GM12878 (cell line): ENCODE measurements at regions not wholly inside any gene's neighbourhood (a gene's known extent, or its start where the extent isn't known, plus 50 kb on each side); places are given as distances from the start of the nearest gene placed in this dataset.

Experiments
- ATAC-seq: fragments of 200-7000 bp; cut with Tn5 transposase; 3 replicates; pipeline ENCODE4 v1.9.1; 2020; ENCODE audit warnings: mild to moderate bottlenecking, moderate library complexity
- BruUV-seq: library from RNA; stranded (reverse); fragments of 400-500 nt; replicated peaks from 2 replicates; lab custom pipeline; 2021; lab: Mats Ljungman, UMichigan
- CTCF ChIA-PET: fragments of 300-600 bp; sonication (Branson Sonifier 250); formaldehyde crosslinking; extraction: SDS; loops from one replicate; lab custom pipeline; 2021; ENCODE audit warnings: inconsistent platforms; lab: Yijun Ruan, JAX
- POLR2A ChIA-PET: fragments of 350-600 bp; formaldehyde crosslinking; extraction: SDS; loops from one replicate; lab custom pipeline; 2021; ENCODE audit warnings: inconsistent platforms; lab: Charles Lee
- RAD21 ChIA-PET: fragments of 300-600 bp; sonication (Branson Sonifier 250); formaldehyde crosslinking; loops from one replicate; lab custom pipeline; 2023; ENCODE audit warnings: antibody characterized with exemption; ENCODE audit not compliant: unreplicated experiment; lab: Charles Lee
- SMC1A ChIA-PET: fragments of 300-600 bp; sonication (Branson Sonifier 250); formaldehyde crosslinking; loops from one replicate; lab custom pipeline; 2023; ENCODE audit not compliant: unreplicated experiment, uncharacterized antibody; lab: Charles Lee
- DNase-seq: peaks from one replicate; pipeline ENCODE4 v3.0.0-alpha.2; 2011; ENCODE audit warnings: low read depth, low spot score
- FAIRE-seq: peaks from 3 replicates; lab custom pipeline; 2011; peaks lifted over from hg19 to GRCh38; lab: Jason Lieb, UNC
- H2AFZ ChIP-seq: 2 replicates; pipeline ENCODE4 v1.6.0; 2011; ENCODE audit warnings: low read depth, low read length, control low read depth; ENCODE audit not compliant: control insufficient read depth
- H3K27ac ChIP-seq: 2 replicates; pipeline ENCODE4 v1.5.1; 2011; ENCODE audit warnings: control low read depth; ENCODE audit not compliant: control insufficient read depth, insufficient read depth
- H3K27me3 ChIP-seq, 2 experiments: replicated peaks in 1 of 2; 2 replicates each; pipeline versions ENCODE4 v1.6.0 to v1.6.1; 2011; ENCODE audit warnings: low read length in 1 of 2; ENCODE audit not compliant: control insufficient read depth in 2 of 2, insufficient read depth in 2 of 2
- H3K36me3 ChIP-seq, 2 experiments: 2 replicates each; pipeline ENCODE4 v1.5.1; 2011; ENCODE audit warnings: low read length in 1 of 2; ENCODE audit not compliant: control insufficient read depth in 2 of 2, insufficient read depth in 2 of 2
- H3K4me1 ChIP-seq: 2 replicates; pipeline ENCODE4 v1.6.1; 2011; ENCODE audit warnings: mild to moderate bottlenecking, low read length, moderate library complexity, mixed read lengths; ENCODE audit not compliant: control insufficient read depth, insufficient read depth
- H3K4me2 ChIP-seq: 2 replicates; pipeline ENCODE4 v1.6.0; 2011; ENCODE audit warnings: control low read depth; ENCODE audit not compliant: control insufficient read depth, insufficient read depth
- H3K4me3 ChIP-seq: fragments of 200-600 bp; sonication (generic); 2 replicates; pipeline ENCODE4 v1.5.1; 2016
- H3K79me2 ChIP-seq: 2 replicates; pipeline ENCODE4 v1.6.0; 2011; ENCODE audit warnings: low read length; ENCODE audit not compliant: control insufficient read depth, insufficient read depth
- H3K9ac ChIP-seq: 2 replicates; pipeline ENCODE4 v1.8.0; 2011; ENCODE audit warnings: low read length, control low read depth, mixed read lengths; ENCODE audit not compliant: control insufficient read depth, insufficient read depth
- H3K9me3 ChIP-seq: replicated peaks from 3 replicates; pipeline ENCODE4 v1.5.1; 2011; ENCODE audit warnings: mild to moderate bottlenecking, low read length; ENCODE audit not compliant: control insufficient read depth, insufficient read depth
- H4K20me1 ChIP-seq: 2 replicates; pipeline ENCODE4 v1.6.0; 2011; ENCODE audit not compliant: control insufficient read depth, insufficient read depth
- DPF2 ChIP-seq: fragments of 450-650 bp; IDR thresholded peaks from 2 replicates; pipeline ENCODE4 v1.6.1; 2017; ENCODE audit warnings: mild to moderate bottlenecking
- HDAC2 ChIP-seq: fragments of 200-600 bp; sonication (generic); IDR thresholded peaks from 2 replicates; pipeline ENCODE4 v1.6.1; 2017
- MTA3 ChIP-seq: IDR thresholded peaks from 2 replicates; pipeline ENCODE4 v1.6.1; 2012; ENCODE audit warnings: low read length, inconsistent platforms, borderline replicate concordance
- NR2C1 ChIP-seq: fragments of 450-650 bp; IDR thresholded peaks from 2 replicates; pipeline ENCODE4 v1.6.1; 2017; ENCODE audit warnings: antibody characterized with exemption, mild to moderate bottlenecking, moderate library complexity
- PAX5 ChIP-seq: IDR thresholded peaks from 2 replicates; pipeline ENCODE4 v1.6.1; 2011; ENCODE audit warnings: low read depth, low read length, borderline replicate concordance
- PAX8 ChIP-seq: fragments of 450-650 bp; IDR thresholded peaks from 2 replicates; pipeline ENCODE4 v1.6.1; 2017; ENCODE audit warnings: mild to moderate bottlenecking, moderate library complexity
- POLR2A ChIP-seq: IDR thresholded peaks from 2 replicates; pipeline ENCODE4 v1.6.1; 2011; ENCODE audit warnings: low read depth, mild to moderate bottlenecking, low read length
- POU2F2 ChIP-seq: IDR thresholded peaks from 3 replicates; pipeline ENCODE4 v1.6.1; 2011; ENCODE audit warnings: low read depth, mild to moderate bottlenecking, low read length, borderline replicate concordance
- RAD21 ChIP-seq: IDR thresholded peaks from 2 replicates; pipeline ENCODE4 v1.6.1; 2011; ENCODE audit warnings: mild to moderate bottlenecking, low read depth, low read length, moderate library complexity; ENCODE audit not compliant: insufficient read depth
- WRNIP1 ChIP-seq: IDR thresholded peaks from 2 replicates; pipeline ENCODE4 v1.6.1; 2011; ENCODE audit warnings: low read depth, low read length, improper control_type of control experiment, borderline replicate concordance
- WGBS: methylation state at CpG from one replicate; pipeline ENCODE4 v1.1.6; 2016; ENCODE audit warnings: low lambda C conversion rate; ENCODE audit not compliant: insufficient replicate concordance, insufficient coverage; ENCODE audit errors: missing lambda C conversion rate; 5-methylcytosine and 5-hydroxymethylcytosine counted together
- in situ Hi-C: fragments of 300-500 bp; cut with MboI; formaldehyde crosslinking; loops from 9 replicates; pipeline ENCODE4 v1.14.3; 2018; ENCODE audit warnings: mixed read lengths
- intact Hi-C: fragments of 100-400 bp; cut with micrococcal nuclease; formaldehyde crosslinking; loops from one replicate; pipeline ENCODE4 v1.14.2; 2022; ENCODE audit not compliant: unreplicated experiment
- TF ChIP-seq, protein P1 (sequence below): fragments of 150-350 bp; IDR thresholded peaks from 2 replicates; pipeline ENCODE4 v1.6.1; 2016; ENCODE audit warnings: low read depth, low read length
- TF ChIP-seq, protein P2 (sequence below), 3 experiments: IDR thresholded peaks in 2 of 3; conservative IDR thresholded peaks in 1 of 3; 2 replicates each; pipeline ENCODE4 v1.5.1; 2011; ENCODE audit warnings: low read depth in 3 of 3, low read length in 3 of 3, mild to moderate bottlenecking in 3 of 3, control low read depth in 2 of 3, moderate library complexity in 2 of 3, inconsistent platforms in 1 of 3, mixed read lengths in 1 of 3; ENCODE audit not compliant: control insufficient read depth in 2 of 3, insufficient read depth in 1 of 3; ENCODE audit errors: extremely low read depth in 1 of 3

DNA sequence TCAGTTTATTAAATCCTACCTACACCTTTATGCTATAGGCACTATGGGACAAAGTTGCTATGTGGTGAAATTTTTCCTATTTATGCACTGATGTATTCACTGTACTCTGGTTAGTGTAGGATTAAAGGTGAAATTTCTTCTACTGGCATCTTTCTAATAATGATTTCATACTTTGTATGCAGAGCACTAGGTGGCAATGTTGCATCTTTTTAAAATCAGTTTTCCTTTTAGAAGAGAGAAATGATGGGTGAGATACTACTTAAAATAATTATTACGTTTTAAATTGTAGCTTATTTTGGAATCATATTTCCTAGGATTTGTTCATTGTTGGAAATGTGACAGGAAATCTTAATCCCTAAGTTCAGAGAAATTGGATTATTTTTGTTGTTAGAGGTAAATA lies 150.9 kb downstream of the CD8B2 start:
- Histone ChIP-seq H3K27me3 (no peaks in the 10 kb centered on the region), H3K36me3 (no peaks in the 10 kb centered on the region), H3K4me3 (no peak overlapping the region), H2AFZ (no peak overlapping the region), H3K9ac (no peak overlapping the region), H4K20me1 (no peaks in the 10 kb centered on the region), H3K79me2 (no peaks in the 10 kb centered on the region), H3K4me1 (no peaks in the 10 kb centered on the region), H3K27ac (no peak overlapping the region), H3K4me2 (no peak overlapping the region), H3K9me3 (no peaks in the 10 kb centered on the region)
- ATAC-seq: no peak
- in situ Hi-C loops (no loop called here), intact Hi-C loops (loop anchor here (10.0 kb wide), 1 partner anchor 1547 kb away; no protein-coding TSS in a partner anchor)
- BruUV-seq: no TSS peak
- ChIA-PET SMC1A (interaction anchor here (0.8 kb wide), 1 partner anchor 9 kb away, joined by 3 read pairs; no protein-coding TSS in a partner anchor), POLR2A (interaction anchor here (0.6 kb wide), 1 partner anchor 17 kb away, joined by 4 read pairs; no protein-coding TSS in a partner anchor), RAD21 (no interaction called here), CTCF (interaction anchor here (0.9 to 1.1 kb wide), 2 partner anchors 1140 to 1532 kb away, joined by 3 read pairs; no protein-coding TSS in a partner anchor)
- no peak for DNase-seq
- TF ChIP-seq, protein P1, sequence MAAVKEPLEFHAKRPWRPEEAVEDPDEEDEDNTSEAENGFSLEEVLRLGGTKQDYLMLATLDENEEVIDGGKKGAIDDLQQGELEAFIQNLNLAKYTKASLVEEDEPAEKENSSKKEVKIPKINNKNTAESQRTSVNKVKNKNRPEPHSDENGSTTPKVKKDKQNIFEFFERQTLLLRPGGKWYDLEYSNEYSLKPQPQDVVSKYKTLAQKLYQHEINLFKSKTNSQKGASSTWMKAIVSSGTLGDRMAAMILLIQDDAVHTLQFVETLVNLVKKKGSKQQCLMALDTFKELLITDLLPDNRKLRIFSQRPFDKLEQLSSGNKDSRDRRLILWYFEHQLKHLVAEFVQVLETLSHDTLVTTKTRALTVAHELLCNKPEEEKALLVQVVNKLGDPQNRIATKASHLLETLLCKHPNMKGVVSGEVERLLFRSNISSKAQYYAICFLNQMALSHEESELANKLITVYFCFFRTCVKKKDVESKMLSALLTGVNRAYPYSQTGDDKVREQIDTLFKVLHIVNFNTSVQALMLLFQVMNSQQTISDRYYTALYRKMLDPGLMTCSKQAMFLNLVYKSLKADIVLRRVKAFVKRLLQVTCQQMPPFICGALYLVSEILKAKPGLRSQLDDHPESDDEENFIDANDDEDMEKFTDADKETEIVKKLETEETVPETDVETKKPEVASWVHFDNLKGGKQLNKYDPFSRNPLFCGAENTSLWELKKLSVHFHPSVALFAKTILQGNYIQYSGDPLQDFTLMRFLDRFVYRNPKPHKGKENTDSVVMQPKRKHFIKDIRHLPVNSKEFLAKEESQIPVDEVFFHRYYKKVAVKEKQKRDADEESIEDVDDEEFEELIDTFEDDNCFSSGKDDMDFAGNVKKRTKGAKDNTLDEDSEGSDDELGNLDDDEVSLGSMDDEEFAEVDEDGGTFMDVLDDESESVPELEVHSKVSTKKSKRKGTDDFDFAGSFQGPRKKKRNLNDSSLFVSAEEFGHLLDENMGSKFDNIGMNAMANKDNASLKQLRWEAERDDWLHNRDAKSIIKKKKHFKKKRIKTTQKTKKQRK: no peak
- TF ChIP-seq DPF2: no peak
- TF ChIP-seq PAX5: no peak
- no peak for TF ChIP-seq MTA3
- TF ChIP-seq POLR2A: no peak
- TF ChIP-seq RAD21: 0 out of 2 replicates have a peak, but pooled peaks have one; percentile 21
- TF ChIP-seq, protein P2, sequence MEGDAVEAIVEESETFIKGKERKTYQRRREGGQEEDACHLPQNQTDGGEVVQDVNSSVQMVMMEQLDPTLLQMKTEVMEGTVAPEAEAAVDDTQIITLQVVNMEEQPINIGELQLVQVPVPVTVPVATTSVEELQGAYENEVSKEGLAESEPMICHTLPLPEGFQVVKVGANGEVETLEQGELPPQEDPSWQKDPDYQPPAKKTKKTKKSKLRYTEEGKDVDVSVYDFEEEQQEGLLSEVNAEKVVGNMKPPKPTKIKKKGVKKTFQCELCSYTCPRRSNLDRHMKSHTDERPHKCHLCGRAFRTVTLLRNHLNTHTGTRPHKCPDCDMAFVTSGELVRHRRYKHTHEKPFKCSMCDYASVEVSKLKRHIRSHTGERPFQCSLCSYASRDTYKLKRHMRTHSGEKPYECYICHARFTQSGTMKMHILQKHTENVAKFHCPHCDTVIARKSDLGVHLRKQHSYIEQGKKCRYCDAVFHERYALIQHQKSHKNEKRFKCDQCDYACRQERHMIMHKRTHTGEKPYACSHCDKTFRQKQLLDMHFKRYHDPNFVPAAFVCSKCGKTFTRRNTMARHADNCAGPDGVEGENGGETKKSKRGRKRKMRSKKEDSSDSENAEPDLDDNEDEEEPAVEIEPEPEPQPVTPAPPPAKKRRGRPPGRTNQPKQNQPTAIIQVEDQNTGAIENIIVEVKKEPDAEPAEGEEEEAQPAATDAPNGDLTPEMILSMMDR (IDR thresholded peaks at IDR 0.05 in 2 of 3, conservative IDR thresholded peaks at IDR 0.05 in 1 of 3; ENCODE audit: control insufficient read depth in 2 of 3, extremely low read depth in 1 of 3, insufficient read depth in 1 of 3, low read depth in 3 of 3, low read length in 3 of 3): peak in 1 of 3 experiments; percentile 26; a peak in 2 of 6 replicates
- no peak for TF ChIP-seq WRNIP1
- TF ChIP-seq HDAC2: no peak
- TF ChIP-seq PAX8: no peak
- no peak for TF ChIP-seq NR2C1
- no peak for TF ChIP-seq POU2F2
- no peak for FAIRE-seq
- WGBS: 0% methylated on average over 1 of the region's 1 CpG
